Endothelial cell of umbilical vein (primary cell): ENCODE measurements at regions not wholly inside any gene's neighbourhood (a gene's known extent, or its start where the extent isn't known, plus 50 kb on each side); places are given as distances from the start of the nearest gene placed in this dataset.

Experiments
- BruUV-seq: library from RNA; stranded (reverse); fragments of 400-500 nt; replicated peaks from 2 replicates; lab custom pipeline; 2021; lab: Mats Ljungman, UMichigan
- CTCF ChIA-PET: fragments of 300-600, 350-600 bp; sonication (Branson Sonifier 250); formaldehyde crosslinking; loops from one replicate; lab custom pipeline; 2021; ENCODE audit warnings: antibody characterized with exemption, inconsistent platforms; lab: Charles Lee
- POLR2A ChIA-PET: fragments of 300-600, 350-600 bp; sonication (Branson Sonifier 250); formaldehyde crosslinking; loops from one replicate; lab custom pipeline; 2021; ENCODE audit warnings: antibody characterized with exemption, inconsistent platforms; lab: Charles Lee
- DNase-seq: peaks from one replicate; pipeline ENCODE4 v3.0.0-alpha.2; 2011; ENCODE audit warnings: low read depth, low spot score
- FAIRE-seq: peaks from 2 replicates; lab custom pipeline; 2011; peaks lifted over from hg19 to GRCh38; lab: Jason Lieb, UNC
- H2AFZ ChIP-seq: 2 replicates; pipeline ENCODE4 v1.6.0; 2012; ENCODE audit warnings: low read depth, low read length, control low read depth, inconsistent platforms
- H3K27ac ChIP-seq: 2 replicates; pipeline ENCODE4 v1.5.1; 2011; ENCODE audit warnings: low read depth, mild to moderate bottlenecking, control low read depth, low read length, moderate library complexity; ENCODE audit not compliant: insufficient read depth
- H3K27me3 ChIP-seq, 2 experiments: 2 replicates each; pipeline versions ENCODE4 v1.6.0 to v1.6.1; 2011; ENCODE audit warnings: low read length in 2 of 2, mixed read lengths in 1 of 2; ENCODE audit not compliant: control insufficient read depth in 2 of 2, insufficient read depth in 2 of 2
- H3K36me3 ChIP-seq, 2 experiments: 2 replicates in 1 of 2; 3 replicates in 1 of 2; pipeline ENCODE4 v1.5.1; 2011; ENCODE audit warnings: low read length in 2 of 2, mild to moderate bottlenecking in 1 of 2, moderate library complexity in 1 of 2; ENCODE audit not compliant: control insufficient read depth in 2 of 2, insufficient read depth in 2 of 2; ENCODE audit errors: extremely low read depth in 1 of 2
- H3K4me1 ChIP-seq: 3 replicates; pipeline ENCODE4 v1.5.1; 2011; ENCODE audit warnings: mild to moderate bottlenecking, low read length; ENCODE audit not compliant: control insufficient read depth, insufficient read depth; ENCODE audit errors: extremely low read depth
- H3K4me2 ChIP-seq: 2 replicates; pipeline ENCODE4 v1.6.1; 2011; ENCODE audit warnings: low read length, control low read depth, mixed read lengths; ENCODE audit not compliant: insufficient read depth
- H3K4me3 ChIP-seq, 3 experiments: fragments of 200-600 bp in 1 of 3; sonication (generic), shearing (Covaris generic) in 1 of 3; replicated peaks in 1 of 3; 2 replicates each; pipeline ENCODE4 v1.5.1; 2011 to 2016; ENCODE audit warnings: control low read depth in 3 of 3, low read length in 3 of 3, mild to moderate bottlenecking in 2 of 3, inconsistent platforms in 1 of 3, low read depth in 1 of 3, moderate library complexity in 1 of 3; ENCODE audit not compliant: insufficient read depth in 1 of 3
- H3K79me2 ChIP-seq: 2 replicates; pipeline ENCODE4 v1.6.0; 2012; ENCODE audit warnings: low read length, inconsistent platforms; ENCODE audit not compliant: control insufficient read depth, insufficient read depth
- H3K9ac ChIP-seq: replicated peaks from 2 replicates; pipeline ENCODE3; 2011; ENCODE audit warnings: low read length, control low read depth; ENCODE audit not compliant: insufficient read depth; ENCODE audit errors: extremely low read depth
- H3K9me1 ChIP-seq: replicated peaks from 3 replicates; pipeline ENCODE4 v1.6.0; 2011; ENCODE audit warnings: mild to moderate bottlenecking, low read length; ENCODE audit not compliant: control insufficient read depth, insufficient read depth; ENCODE audit errors: extremely low read depth
- H3K9me3 ChIP-seq: replicated peaks from 2 replicates; pipeline ENCODE4 v1.5.1; 2012; ENCODE audit warnings: low read length, inconsistent platforms; ENCODE audit not compliant: control insufficient read depth, insufficient read depth
- H4K20me1 ChIP-seq: replicated peaks from 2 replicates; pipeline ENCODE3; 2011; ENCODE audit warnings: mild to moderate bottlenecking, low read length; ENCODE audit not compliant: control insufficient read depth, insufficient read depth; ENCODE audit errors: extremely low read depth
- CTCF ChIP-seq, 2 donors: IDR thresholded peaks; 1 replicate in 1 of 2; 2 replicates in 1 of 2; pipeline ENCODE4 v1.5.1; 2011; ENCODE audit warnings: low read length in 2 of 2, mild to moderate bottlenecking in 2 of 2, moderate library complexity in 2 of 2, control low read depth in 1 of 2, inconsistent platforms in 1 of 2, low read depth in 1 of 2; ENCODE audit not compliant: insufficient read depth in 1 of 2; ENCODE audit errors: extremely low read depth in 1 of 2
- EZH2 ChIP-seq: IDR thresholded peaks from 2 replicates; pipeline ENCODE4 v1.6.1; 2012; ENCODE audit warnings: borderline replicate concordance, low read depth, mild to moderate bottlenecking, moderate library complexity, low read length, inconsistent platforms; ENCODE audit not compliant: severe bottlenecking
- FOS ChIP-seq: IDR thresholded peaks from 2 replicates; pipeline ENCODE4 v1.6.1; 2011; ENCODE audit warnings: mild to moderate bottlenecking, low read length, moderate library complexity, borderline replicate concordance; ENCODE audit not compliant: insufficient read depth
- GATA2 ChIP-seq: IDR thresholded peaks from 2 replicates; pipeline ENCODE4 v1.7.0; 2011; ENCODE audit warnings: low read depth, mild to moderate bottlenecking, moderate library complexity, mixed read lengths, low read length; ENCODE audit not compliant: insufficient read length, insufficient read depth
- JUN ChIP-seq: IDR thresholded peaks from 2 replicates; pipeline ENCODE4 v1.6.1; 2011; ENCODE audit warnings: borderline replicate concordance, low read depth; ENCODE audit not compliant: insufficient read length, insufficient read depth
- MAX ChIP-seq: IDR thresholded peaks from 2 replicates; pipeline ENCODE4 v1.6.1; 2011; ENCODE audit not compliant: insufficient read depth, insufficient read length
- MYC ChIP-seq: IDR thresholded peaks from one replicate; pipeline ENCODE4 v1.6.1; 2011; ENCODE audit warnings: mild to moderate bottlenecking, low read depth, low read length
- POLR2A ChIP-seq: IDR thresholded peaks from 2 replicates; pipeline ENCODE4 v1.6.1; 2012; ENCODE audit warnings: low read depth, mild to moderate bottlenecking, control low read depth, low read length
- POLR2AphosphoS5 ChIP-seq: IDR thresholded peaks from 2 replicates; pipeline ENCODE4 v1.6.1; 2012; ENCODE audit warnings: low read depth, mild to moderate bottlenecking, control low read depth, low read length, moderate library complexity; ENCODE audit not compliant: insufficient read depth
- dilution Hi-C: fragments of 300-500 bp; cut with MboI; formaldehyde crosslinking; loops from one replicate; pipeline ENCODE4 v1.15.0; 2019; ENCODE audit warnings: low sequenced_read_pairs; ENCODE audit not compliant: extremely low pct_ligation_motif_present
- intact Hi-C: fragments of 100-400 bp; cut with micrococcal nuclease; formaldehyde crosslinking; loops from one replicate; pipeline ENCODE4 v1.10.0; 2022

- Histone ChIP-seq H4K20me1 (no peaks in the 10 kb centered on the region), H3K36me3 (no peaks in the 10 kb centered on the region), H3K9me1 (no peaks in the 10 kb centered on the region), H3K4me2 (no peak overlapping the region), H3K9ac (no peak overlapping the region), H3K27me3 (peaks cover 8 to 12% of the 10 kb centered on the region in 2 experiments), H3K9me3 (no peaks in the 10 kb centered on the region), H3K4me3 (no peak overlapping the region), H3K27ac (no peak overlapping the region), H3K79me2 (no peaks in the 10 kb centered on the region), H3K4me1 (no peaks in the 10 kb centered on the region), H2AFZ (no peak overlapping the region)
- dilution Hi-C loops = no loop called here
- ChIA-PET CTCF (interaction anchor here (1.5 kb wide), 1 partner anchor 10 kb away, joined by 3 read pairs; no protein-coding TSS in a partner anchor), POLR2A (interaction anchor here (0.6 kb wide), 1 partner anchor 1808 kb away, joined by 7 read pairs; no protein-coding TSS in a partner anchor)
- DNase-seq (no peak), FAIRE-seq (no peak)
- no peak for TF ChIP-seq FOS
- TF ChIP-seq CTCF (IDR thresholded peaks at IDR 0.05; ENCODE audit: extremely low read depth in 1 of 2, insufficient read depth in 1 of 2, low read depth in 1 of 2, low read length in 2 of 2) = no peak
- no peak for TF ChIP-seq MYC
- no peak for TF ChIP-seq EZH2
- no peak for TF ChIP-seq POLR2AphosphoS5
- no peak for TF ChIP-seq JUN
- no peak for TF ChIP-seq GATA2
- no peak for TF ChIP-seq MAX
- no peak for TF ChIP-seq POLR2A
- intact Hi-C loops = loop anchor here (10.0 kb wide), 1 partner anchor 64 kb away; no protein-coding TSS in a partner anchor
- BruUV-seq = no TSS peak
Observed at GRCh38 chr4:38411092-38411491, 252.9 kb upstream of the KLF3 start.
